SK-N-SH treated with all-trans-retinoic acid at 6 μM for 48 hours (cell line): ENCODE measurements at regions not wholly inside any gene's neighbourhood (a gene's known extent, or its start where the extent isn't known, plus 50 kb on each side); places are given as distances from the start of the nearest gene placed in this dataset.

ENCODE experiments used
- ARNTL ChIP-seq: fragments of 450-650 bp; formaldehyde crosslinking; IDR thresholded peaks from 2 replicates; pipeline ENCODE4 v1.5.0; 2020; ENCODE audit warnings: low read depth, mild to moderate bottlenecking, moderate library complexity, borderline replicate concordance
- CSRNP3 ChIP-seq: fragments of 250-450 bp; sonication (Bioruptor Pico); IDR thresholded peaks from 2 replicates; pipeline ENCODE4 v1.5.1; 2021; ENCODE audit warnings: mild to moderate bottlenecking, moderate library complexity
- ESRRG ChIP-seq: fragments of 250-450 bp; sonication (Bioruptor Pico); IDR thresholded peaks from 2 replicates; pipeline ENCODE4 v1.6.1; 2021; ENCODE audit warnings: mild to moderate bottlenecking
- GLIS3 ChIP-seq: fragments of 250-450 bp; sonication (Bioruptor Pico); IDR thresholded peaks from 2 replicates; pipeline ENCODE4 v1.5.0; 2020; ENCODE audit warnings: mild to moderate bottlenecking, moderate library complexity
- OSR1 ChIP-seq: fragments of 250-450 bp; sonication (Bioruptor Pico); IDR thresholded peaks from 2 replicates; pipeline ENCODE4 v1.8.0; 2022; ENCODE audit warnings: moderate library complexity, mild to moderate bottlenecking, inconsistent platforms
- PPARA ChIP-seq: fragments of 250-450 bp; sonication (Bioruptor Pico); IDR thresholded peaks from 2 replicates; pipeline ENCODE4 v1.5.0; 2020; ENCODE audit warnings: mild to moderate bottlenecking, borderline replicate concordance
- TOX ChIP-seq: fragments of 250-450 bp; sonication (Bioruptor Pico); IDR thresholded peaks from 2 replicates; pipeline ENCODE4 v1.8.0; 2021; ENCODE audit warnings: mild to moderate bottlenecking, moderate library complexity, borderline replicate concordance
- ZFP3 ChIP-seq: fragments of 250-450 bp; sonication (Bioruptor Pico); IDR thresholded peaks from 2 replicates; pipeline ENCODE4 v1.5.0; 2020; ENCODE audit warnings: mild to moderate bottlenecking, moderate library complexity
- ZFP30 ChIP-seq: fragments of 450-650 bp; formaldehyde crosslinking; IDR thresholded peaks from 2 replicates; pipeline ENCODE4 v1.5.0; 2022; ENCODE audit warnings: mild to moderate bottlenecking, moderate library complexity
- ZNF565 ChIP-seq: fragments of 450-650 bp; formaldehyde crosslinking; conservative IDR thresholded peaks from 2 replicates; pipeline ENCODE4 v1.5.0; 2020; ENCODE audit warnings: low read depth, mild to moderate bottlenecking, moderate library complexity
- ZNF8 ChIP-seq: fragments of 450-650 bp; formaldehyde crosslinking; IDR thresholded peaks from 2 replicates; pipeline ENCODE4 v1.5.0; 2020; ENCODE audit warnings: mild to moderate bottlenecking, moderate library complexity
- TF ChIP-seq, protein P1 (sequence below): fragments of 250-450 bp; sonication (Bioruptor Pico); IDR thresholded peaks from 2 replicates; pipeline ENCODE4 v1.8.0; 2020; ENCODE audit warnings: mild to moderate bottlenecking, moderate library complexity, borderline replicate concordance
- TF ChIP-seq, protein P2 (sequence below): fragments of 250-450 bp; sonication (Bioruptor Pico); IDR thresholded peaks from 2 replicates; pipeline ENCODE4 v1.5.0; 2020; ENCODE audit warnings: mild to moderate bottlenecking, moderate library complexity
- TF ChIP-seq, protein P3 (sequence below): fragments of 250-450 bp; sonication (Bioruptor Pico); IDR thresholded peaks from 2 replicates; pipeline ENCODE4 v1.5.1; 2020; ENCODE audit warnings: low read depth, mild to moderate bottlenecking, moderate library complexity

- TF ChIP-seq, protein P1, sequence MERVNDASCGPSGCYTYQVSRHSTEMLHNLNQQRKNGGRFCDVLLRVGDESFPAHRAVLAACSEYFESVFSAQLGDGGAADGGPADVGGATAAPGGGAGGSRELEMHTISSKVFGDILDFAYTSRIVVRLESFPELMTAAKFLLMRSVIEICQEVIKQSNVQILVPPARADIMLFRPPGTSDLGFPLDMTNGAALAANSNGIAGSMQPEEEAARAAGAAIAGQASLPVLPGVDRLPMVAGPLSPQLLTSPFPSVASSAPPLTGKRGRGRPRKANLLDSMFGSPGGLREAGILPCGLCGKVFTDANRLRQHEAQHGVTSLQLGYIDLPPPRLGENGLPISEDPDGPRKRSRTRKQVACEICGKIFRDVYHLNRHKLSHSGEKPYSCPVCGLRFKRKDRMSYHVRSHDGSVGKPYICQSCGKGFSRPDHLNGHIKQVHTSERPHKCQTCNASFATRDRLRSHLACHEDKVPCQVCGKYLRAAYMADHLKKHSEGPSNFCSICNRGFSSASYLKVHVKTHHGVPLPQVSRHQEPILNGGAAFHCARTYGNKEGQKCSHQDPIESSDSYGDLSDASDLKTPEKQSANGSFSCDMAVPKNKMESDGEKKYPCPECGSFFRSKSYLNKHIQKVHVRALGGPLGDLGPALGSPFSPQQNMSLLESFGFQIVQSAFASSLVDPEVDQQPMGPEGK (CRISPR knock-in tag), result no peak
- TF ChIP-seq ZFP30 (CRISPR knock-in tag) (no peak), ZNF565 (CRISPR knock-in tag) (no peak), PPARA (CRISPR knock-in tag) (no peak), CSRNP3 (CRISPR knock-in tag) (no peak), OSR1 (CRISPR knock-in tag) (no peak), GLIS3 (CRISPR knock-in tag) (no peak), ARNTL (CRISPR knock-in tag) (no peak), TOX (CRISPR knock-in tag) (no peak), ESRRG (CRISPR knock-in tag) (no peak), ZFP3 (no peak), ZNF8 (no peak)
- TF ChIP-seq, protein P2, sequence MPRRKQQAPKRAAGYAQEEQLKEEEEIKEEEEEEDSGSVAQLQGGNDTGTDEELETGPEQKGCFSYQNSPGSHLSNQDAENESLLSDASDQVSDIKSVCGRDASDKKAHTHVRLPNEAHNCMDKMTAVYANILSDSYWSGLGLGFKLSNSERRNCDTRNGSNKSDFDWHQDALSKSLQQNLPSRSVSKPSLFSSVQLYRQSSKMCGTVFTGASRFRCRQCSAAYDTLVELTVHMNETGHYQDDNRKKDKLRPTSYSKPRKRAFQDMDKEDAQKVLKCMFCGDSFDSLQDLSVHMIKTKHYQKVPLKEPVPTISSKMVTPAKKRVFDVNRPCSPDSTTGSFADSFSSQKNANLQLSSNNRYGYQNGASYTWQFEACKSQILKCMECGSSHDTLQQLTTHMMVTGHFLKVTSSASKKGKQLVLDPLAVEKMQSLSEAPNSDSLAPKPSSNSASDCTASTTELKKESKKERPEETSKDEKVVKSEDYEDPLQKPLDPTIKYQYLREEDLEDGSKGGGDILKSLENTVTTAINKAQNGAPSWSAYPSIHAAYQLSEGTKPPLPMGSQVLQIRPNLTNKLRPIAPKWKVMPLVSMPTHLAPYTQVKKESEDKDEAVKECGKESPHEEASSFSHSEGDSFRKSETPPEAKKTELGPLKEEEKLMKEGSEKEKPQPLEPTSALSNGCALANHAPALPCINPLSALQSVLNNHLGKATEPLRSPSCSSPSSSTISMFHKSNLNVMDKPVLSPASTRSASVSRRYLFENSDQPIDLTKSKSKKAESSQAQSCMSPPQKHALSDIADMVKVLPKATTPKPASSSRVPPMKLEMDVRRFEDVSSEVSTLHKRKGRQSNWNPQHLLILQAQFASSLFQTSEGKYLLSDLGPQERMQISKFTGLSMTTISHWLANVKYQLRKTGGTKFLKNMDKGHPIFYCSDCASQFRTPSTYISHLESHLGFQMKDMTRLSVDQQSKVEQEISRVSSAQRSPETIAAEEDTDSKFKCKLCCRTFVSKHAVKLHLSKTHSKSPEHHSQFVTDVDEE (CRISPR knock-in tag), result no peak
- TF ChIP-seq, protein P3, sequence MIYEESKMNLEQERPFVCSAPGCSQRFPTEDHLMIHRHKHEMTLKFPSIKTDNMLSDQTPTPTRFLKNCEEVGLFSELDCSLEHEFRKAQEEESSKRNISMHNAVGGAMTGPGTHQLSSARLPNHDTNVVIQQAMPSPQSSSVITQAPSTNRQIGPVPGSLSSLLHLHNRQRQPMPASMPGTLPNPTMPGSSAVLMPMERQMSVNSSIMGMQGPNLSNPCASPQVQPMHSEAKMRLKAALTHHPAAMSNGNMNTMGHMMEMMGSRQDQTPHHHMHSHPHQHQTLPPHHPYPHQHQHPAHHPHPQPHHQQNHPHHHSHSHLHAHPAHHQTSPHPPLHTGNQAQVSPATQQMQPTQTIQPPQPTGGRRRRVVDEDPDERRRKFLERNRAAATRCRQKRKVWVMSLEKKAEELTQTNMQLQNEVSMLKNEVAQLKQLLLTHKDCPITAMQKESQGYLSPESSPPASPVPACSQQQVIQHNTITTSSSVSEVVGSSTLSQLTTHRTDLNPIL (CRISPR knock-in tag), result no peak
Observed at GRCh38 chr6:147903931-147904330, 395.4 kb downstream of the SAMD5 start.
